Esophagus muscularis mucosa (tissue), 4 donors: ENCODE measurements at regions not wholly inside any gene's neighbourhood (a gene's known extent, or its start where the extent isn't known, plus 50 kb on each side); places are given as distances from the start of the nearest gene placed in this dataset.

Source experiments
- CTCF ChIP-seq, 3 experiments: fragments of 200-600 bp in 2 of 3; fragments of 450-650 bp in 1 of 3; sonication (generic) in 2 of 3; IDR thresholded peaks; one replicate each; pipeline ENCODE4 v1.5.1; 2017 to 2019; ENCODE audit warnings: antibody characterized with exemption in 3 of 3, mild to moderate bottlenecking in 2 of 3, moderate library complexity in 1 of 3
- EP300 ChIP-seq: sonication (generic); formaldehyde crosslinking; IDR thresholded peaks from one replicate; pipeline ENCODE4 v1.6.1; 2017; ENCODE audit warnings: antibody characterized with exemption
- POLR2A ChIP-seq: fragments of 450-650 bp; IDR thresholded peaks from one replicate; pipeline ENCODE4 v1.6.1; 2017; ENCODE audit warnings: antibody characterized with exemption, moderate library complexity, mild to moderate bottlenecking, low read depth
- POLR2AphosphoS5 ChIP-seq, 2 donors: sonication (generic); formaldehyde crosslinking; IDR thresholded peaks; one replicate each; pipeline ENCODE4 v1.6.1; 2017; ENCODE audit warnings: antibody characterized with exemption in 2 of 2

GRCh38 chr17:33497623-33498022 is 204.5 kb upstream of the ASIC2 start:
- TF ChIP-seq POLR2A = no peak
- TF ChIP-seq CTCF (IDR thresholded peaks at IDR 0.05) = no peak
- no peak for TF ChIP-seq POLR2AphosphoS5 (IDR thresholded peaks at IDR 0.05)
- no peak for TF ChIP-seq EP300
